ENCODE measurements at regions not wholly inside any gene's neighbourhood (a gene's known extent, or its start where the extent isn't known, plus 50 kb on each side); places are given as distances from the start of the nearest gene placed in this dataset.
"Not testable (repeated sequence)": the region's sequence is repeated elsewhere in the genome, so short reads cannot be mapped to it uniquely, and the experiment has no call there.

DNA sequence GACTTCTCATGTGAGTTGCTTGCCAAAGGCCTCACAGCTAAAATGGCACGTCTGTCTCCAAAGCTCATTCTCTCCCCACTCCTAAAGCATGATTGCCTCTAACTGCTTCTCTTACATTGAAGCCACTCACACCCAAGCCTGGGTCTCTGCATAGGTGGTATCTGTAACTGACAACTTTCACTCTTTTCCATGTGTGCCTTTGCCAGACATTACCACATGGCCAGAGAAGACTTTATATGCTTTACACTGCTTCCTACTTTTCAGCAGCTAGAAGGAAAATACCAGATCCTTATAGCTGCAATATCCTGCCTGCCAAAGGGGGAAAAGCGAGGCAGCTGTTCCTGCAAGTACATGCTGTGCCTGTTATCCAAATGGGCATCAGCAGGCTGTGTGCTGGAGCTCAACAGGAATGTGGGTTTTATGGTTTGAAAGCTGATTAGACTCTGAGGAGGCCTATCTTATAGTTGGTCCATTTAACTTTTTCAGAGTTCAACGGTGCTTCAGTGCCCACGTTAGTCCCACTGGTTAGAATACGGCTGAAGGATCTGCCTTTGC lies 547.1 kb downstream of the RAB38 start:
- DNase-seq: no peak

DNA sequence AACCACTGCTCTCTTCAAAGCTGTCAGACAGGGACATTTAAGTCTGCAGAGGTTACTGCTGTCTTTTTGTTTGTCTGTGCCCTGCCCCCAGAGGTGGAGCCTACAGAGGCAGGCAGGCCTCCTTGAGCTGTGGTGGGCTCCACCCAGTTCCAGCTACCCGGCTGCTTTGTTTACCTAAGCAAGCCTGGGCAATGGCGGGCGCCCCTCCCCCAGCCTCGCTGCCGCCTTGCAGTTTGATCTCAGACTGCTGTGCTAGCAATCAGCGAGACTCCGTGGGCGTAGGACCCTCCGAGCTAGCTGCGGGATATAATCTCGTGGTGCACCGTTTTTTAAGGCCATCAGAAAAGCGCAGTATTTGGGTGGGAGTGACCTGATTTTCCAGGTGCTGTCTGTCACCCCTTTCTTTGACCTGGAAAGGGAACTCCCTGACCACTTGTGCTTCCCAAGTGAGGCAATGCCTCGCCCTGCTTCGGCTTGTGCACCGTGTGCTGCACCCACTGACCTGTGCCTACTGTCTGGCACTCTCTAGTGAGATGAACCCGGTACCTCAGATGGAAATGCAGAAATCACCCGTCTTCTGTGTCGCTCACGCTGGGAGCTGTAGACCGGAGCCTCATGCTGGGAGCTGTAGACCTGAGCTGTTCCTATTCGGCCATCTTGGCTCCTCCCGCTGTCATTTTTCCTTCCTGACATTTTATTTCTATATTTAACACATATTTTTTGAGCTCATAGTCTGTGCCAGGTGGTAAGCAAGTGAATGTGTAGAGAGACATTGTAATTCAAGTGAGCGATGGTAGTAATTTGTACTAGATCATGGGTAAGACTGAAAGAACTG lies 551.5 kb downstream of the RAB38 start:
- not testable (repeated sequence) for DNase-seq

DNA sequence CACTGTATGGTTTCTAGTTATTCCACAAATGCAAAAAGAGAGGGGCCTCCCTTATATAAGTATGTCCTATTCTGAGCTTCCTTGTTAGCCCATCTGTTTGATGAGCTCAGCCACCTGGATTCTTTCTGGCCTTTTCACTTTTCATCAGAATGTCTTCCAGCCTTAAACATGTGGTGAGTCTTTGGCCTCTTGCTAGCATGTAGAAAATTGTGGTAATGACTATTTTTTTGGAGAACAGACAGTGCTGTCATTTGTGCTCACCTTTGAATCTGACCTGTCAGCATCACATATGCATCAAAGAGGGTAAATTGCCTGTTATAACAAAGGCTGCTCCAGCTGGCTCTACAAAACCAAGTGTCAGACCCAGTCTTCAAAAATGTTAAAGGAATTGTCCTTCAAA lies 558.7 kb downstream of the RAB38 start:
- DNase-seq: no peak

DNA sequence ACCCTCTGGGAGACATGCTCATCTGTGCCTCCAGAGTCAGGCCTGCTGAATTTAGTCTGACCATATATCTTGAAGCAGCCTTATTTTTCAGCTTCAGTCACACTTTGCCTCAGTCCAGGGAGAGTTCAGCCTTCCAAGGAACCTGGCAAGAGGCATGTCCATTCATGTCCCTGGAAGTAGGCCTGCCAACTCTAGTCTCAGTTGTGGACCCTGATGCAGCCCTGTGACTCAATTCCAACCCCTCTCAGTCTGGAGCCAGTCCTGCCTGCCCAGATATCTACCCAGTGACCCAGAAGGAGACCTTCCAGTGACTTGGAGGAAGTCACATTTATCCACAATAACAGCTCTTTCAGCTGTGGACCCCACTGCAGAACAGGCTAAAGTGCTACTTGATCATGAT lies 566.6 kb downstream of the TMEM135 start:
- DNase-seq: no peak

DNA sequence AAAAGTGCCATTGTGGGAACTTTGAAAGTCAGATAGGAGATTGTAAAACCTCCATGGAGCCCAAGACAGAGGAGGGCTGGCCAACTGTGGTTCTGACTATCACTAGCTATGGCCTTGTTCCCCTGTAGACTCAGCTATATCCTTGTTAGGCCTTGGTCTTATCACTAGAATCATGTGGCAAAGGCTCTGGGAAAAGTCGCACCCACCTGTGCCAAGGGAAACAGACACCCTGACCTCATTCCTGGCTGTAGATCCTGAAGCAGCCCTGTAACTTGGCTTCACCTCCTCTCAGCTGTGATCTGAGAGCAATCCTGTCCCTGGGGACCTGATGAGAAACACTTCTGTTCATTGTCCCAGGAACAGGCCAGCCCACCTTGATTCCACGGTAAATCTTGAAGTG lies 566.2 kb downstream of the TMEM135 start:
- no peak for DNase-seq

DNA sequence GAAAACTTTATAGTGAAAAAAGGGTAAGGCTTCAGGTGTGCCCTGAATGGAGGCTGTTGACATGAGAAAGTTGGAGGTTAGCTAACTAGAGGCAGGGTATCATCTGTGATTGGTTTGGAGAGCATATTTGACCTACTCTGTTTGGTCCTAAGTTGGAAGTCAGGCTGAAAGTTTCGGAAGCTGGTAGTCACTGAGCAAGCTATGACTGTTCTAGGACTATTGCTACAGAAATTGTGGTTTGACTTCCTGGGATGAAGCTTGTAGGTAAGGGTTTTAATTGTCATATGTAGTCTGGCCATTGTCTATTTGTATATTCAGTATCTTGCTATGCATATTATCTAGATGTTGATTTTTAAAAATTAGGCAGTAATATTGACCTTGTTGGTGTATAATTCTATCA lies 565.0 kb downstream of the TMEM135 start:
- DNase-seq: no peak

DNA sequence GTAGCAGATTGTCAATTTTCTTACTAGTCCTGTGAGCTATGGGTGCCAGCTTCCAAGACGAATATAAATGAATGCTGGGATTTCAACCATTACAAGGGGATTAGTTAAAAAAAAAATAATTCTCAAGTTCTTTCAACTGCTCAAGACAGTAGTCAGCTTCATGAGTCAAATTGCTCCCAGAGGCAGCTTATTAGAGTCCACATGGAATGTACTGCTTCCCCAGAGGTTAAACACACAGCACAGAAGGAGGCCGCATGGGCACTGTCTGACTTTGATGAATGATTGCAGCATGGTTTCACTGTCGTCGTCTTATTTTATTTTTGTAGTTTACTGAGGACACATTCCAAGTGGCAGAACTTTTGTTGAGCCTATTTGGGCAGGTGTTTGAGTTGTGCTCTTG lies 563.2 kb downstream of the TMEM135 start:
- DNase-seq: no peak

DNA sequence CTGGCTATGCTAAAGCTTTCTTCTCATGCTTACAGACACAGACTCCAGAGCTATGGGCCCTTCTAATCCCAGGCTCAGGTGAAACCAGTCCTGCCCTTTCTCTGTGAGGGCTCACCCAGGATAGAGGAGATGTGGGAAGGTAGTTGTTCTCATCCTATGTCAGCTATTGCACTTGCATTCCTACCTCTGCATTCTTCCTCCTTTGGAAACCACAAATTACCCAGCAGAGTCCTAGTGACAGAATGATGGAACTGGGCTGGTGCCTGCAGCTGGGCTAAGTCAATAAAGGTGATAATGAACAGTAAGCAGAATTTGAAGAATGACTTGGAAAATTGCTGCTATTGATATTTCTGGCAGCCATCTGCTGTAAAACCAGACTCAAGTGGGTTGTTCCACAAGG lies 560.0 kb downstream of the TMEM135 start:
- DNase-seq: no peak

DNA sequence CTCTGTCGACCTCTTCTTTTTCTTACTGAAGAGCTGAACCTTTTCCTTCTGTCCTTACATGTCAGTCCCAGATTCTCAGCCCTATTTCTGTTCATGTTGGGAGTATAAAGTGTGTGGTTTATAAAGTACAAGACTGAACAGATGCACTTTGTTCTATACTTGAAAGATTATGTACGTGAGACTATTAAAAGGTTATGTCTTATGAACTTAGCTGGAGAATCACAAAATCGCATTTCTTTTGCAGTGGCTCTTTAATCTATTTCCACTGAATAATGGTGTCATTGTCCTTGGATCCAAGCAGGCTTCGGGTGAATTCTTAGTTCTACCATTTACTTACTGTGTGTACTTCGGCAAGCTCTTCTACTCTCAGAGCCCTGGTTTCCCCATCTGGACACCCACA lies 558.4 kb downstream of the TMEM135 start:
- DNase-seq: no peak

DNA sequence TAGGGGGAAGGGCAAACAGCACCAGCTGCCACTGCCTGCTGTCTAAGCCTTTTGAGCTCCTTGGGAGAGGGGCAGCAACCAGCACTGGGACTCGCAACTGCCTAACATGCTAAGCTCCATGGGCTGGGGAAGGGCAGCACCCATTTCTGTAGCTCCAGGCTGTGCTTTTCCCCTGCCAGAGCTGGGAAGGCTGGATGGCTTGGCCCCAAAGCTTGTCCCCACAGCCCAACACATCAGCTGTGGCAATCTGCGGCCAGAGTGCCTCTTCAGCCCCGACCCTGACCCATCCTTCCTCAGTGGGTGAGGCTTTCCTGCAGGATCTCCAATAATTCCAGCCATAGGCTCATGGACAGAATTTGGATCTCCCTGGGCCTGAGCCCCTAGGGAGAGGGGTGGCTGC lies 551.3 kb downstream of the TMEM135 start:
- DNase-seq: no peak

DNA sequence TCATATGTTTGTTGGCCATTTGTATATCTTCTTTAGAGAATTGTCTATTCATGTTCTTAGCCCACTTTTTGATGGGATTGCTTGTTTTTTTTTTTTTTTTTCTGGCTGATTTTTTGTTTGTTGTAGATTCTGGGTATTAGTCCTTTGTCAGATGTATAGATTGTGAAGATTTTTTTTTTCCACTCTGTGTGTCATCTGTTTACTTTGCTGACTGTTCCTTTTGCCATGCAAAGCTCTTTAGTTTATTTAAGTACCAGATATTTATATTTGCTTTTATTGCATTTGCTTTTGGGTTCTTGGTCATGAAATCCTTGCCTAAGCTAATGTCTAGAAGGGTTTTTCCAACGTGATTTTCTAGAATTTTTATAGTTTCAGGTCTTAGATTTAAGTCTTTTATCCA lies 547.9 kb downstream of the TMEM135 start:
- not testable (repeated sequence) for DNase-seq

DNA sequence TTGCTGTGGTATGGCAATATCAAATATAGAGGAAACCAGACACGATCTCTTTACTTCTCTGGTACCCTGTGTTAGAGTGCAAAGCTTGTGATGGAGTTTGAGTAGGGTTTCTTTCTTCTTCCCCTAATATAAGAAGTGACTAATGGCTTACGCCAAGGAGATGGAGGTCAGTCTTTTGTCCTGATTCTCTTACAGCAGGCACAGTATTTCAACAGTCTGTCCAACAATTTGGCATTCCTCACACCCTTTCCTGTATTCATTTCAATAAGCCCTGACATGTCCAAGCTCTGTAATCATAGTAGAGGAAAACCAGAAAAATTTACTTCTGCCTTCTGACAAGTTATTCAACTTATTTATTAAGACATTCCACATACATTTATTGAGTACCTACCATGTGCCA lies 546.2 kb downstream of the TMEM135 start:
- no peak for DNase-seq

DNA sequence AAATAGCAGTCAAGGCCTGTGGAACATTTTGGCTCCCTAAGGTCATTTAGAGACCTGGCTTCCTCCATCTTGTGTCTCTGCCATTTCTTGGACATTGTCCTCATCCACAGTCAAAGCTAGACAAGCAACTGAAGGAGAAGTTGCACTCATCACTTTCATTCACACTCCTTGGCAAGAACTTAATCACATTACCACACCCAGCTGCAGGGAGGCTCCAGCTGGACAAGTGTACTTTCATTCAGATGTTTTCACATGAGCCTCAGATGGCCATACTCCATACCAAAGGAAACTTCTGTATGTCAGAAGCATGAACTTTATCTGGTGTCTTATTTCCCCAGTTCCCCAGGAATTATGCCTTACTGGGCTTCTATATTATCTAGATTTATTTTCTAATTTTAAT lies 537.4 kb downstream of the TMEM135 start:
- no peak for DNase-seq

DNA sequence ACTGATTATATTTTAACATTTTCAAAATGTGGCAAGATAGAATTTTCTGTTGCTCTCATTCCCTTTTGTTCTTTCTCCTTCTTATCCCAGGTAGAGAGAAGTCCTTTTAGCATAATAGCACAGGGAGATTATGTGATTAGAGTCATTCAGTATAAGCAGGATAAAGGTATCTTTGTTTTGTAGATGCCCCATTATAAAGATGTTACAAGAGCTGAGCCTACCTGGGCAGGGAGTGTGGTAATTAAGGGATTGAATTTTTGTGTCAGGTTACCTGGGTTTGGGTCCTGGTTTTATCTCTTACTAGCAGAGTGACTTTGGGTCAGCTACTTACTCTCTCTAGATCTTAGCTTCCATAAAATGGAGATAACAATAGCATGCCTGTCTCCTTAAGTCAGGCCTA lies 536.5 kb downstream of the TMEM135 start:
- DNase-seq: no peak

DNA sequence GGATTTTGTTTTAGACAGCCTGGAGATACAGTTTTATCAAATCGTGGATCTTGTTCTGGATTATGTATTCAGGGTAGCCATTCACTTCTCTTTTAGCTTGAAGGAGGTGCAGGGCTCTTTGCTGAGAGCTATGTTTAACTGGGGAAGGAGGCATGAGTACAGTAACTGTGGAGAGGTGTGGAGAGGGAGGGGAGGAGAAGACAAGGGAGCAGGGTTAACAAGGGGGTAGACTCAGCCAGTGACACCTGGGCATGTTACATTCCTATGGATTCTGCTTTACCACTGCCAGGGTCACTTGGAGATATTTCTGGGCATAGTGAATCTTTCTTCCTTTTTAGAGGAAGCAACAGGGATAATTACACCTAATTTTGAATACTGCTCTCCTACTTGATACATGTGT lies 536.0 kb downstream of the TMEM135 start:
- no peak for DNase-seq

DNA sequence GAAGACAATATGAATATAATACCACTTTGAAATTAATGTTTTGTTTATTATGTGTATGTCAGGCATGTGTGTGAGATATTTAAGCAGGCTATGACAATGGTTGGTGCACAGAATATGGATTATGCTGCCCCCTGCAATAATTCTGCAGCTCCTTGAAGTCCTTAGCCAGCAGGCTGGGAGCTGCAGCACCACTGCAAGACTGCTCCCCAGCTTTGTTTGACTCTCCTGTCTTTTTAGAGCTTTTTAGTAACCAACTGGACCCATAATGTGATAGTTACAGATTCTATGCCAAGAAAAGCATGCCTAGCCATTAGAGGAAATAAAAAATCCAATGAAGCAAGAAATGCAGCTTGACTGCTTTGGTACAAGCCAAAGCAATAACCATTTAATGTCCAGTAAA lies 535.1 kb downstream of the TMEM135 start:
- DNase-seq: no peak

DNA sequence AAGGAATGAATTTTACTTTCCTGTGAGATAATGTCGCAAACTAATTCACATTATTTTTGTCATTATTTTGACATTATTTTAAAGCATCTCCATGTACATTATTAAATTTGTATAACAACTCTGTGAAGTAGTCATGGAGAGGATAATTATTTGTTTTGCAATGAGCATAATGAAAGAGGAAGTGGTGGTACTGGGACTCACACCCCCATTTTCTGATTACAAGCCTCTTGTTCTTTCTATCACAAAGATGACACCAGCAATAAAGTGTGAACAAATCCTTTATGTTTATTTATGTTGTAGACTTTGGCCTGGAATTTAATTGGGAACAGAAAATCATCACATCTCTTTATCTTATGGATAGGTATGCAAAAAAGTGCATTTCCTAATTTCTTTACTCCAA lies 522.6 kb downstream of the TMEM135 start:
- DNase-seq: no peak

DNA sequence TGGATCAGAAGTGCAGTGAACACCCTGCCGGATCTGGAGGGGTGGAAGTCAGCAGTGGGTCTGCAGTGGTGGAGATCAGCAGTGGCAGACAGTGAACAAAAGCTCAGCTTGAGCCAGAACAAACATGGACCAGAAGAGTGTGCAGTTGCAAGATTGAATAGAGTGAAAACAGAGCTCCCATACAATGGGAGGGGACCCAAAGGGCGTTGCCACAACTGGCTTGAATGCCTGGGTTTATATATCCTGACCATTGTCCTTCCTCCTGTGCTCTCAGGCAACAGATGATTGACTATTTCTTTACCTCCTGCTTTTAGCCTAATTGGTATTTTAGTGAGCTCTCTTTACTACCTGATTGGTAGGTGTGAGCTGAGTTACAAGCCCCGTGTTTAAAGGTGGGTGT lies 522.1 kb downstream of the TMEM135 start:
- DNase-seq: not testable (repeated sequence)

DNA sequence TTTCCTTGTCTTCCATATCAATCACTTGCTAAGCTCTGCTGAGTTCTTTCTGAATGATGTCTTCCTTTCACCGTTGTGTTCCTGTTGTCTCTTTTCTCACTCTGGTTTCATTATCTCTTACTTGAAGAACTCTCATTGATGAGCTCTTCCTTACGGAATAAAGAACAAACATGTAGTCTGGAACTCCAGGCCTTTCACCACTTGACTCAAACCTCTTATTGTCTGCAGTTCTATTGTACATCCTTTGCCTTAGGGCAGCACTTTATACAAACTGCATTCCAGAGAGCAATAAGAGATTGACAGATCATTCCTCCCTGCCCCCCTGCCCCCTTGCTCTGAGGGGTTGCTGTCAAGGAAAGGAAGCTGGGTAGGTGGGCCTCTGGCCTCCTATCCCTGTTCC lies 517.4 kb downstream of the TMEM135 start:
- no peak for DNase-seq

DNA sequence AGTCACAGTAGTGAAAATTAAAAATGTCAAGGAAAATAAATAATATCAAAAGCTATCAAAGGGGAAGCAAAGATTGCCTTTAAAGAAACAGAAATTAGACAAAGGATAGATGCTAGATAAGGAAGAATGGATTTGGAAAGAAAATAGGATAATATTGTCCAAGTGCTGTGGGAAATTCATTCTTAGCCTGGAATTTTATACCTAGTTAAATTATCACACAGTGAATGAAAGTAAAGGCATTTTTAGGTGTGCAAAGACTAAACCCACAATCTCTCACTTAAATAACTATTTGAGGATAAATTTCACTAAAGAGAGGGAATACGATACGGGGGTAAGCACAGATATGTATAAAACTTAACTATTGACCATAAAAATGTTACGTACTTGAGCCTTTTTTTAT lies 511.1 kb downstream of the TMEM135 start:
- DNase-seq: no peak

DNA sequence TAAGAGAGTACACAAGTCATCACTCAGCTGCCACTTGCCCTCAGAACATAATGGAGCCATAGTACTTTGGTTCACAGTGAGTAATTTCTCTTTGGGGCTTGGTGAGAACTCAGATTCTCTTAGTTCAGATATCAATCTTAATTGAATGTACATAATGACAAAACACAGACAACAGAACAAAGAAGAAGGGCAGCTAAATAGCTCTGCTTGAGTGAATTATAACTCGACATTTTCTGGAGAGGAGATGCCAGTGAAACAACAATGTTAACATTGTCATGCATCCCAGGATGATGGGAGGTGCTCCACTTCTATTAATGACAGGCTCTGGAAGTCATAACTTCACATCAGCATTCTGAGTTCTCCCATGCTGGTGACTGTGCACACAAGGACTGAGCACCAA lies 508.1 kb downstream of the TMEM135 start:
- DNase-seq: no peak

DNA sequence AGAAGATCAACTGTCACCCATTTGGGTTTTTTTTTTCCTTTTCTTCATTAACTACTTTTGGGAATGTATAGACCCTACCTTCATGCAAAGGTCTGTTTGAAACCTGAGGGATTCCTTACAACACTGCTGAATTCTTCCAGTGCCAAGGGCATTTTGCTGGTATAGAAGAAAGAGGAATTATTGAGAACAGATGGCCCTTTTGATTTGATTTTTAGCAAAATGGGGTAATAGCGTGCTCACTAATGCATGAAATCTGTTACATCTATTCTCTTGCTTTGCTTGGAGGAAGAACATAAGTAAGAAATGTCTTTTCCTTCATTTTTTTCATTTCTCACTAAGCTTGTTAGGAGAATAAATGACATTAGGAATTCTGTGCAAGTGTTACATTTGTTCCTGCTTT lies 501.9 kb downstream of the TMEM135 start:
- no peak for DNase-seq

DNA sequence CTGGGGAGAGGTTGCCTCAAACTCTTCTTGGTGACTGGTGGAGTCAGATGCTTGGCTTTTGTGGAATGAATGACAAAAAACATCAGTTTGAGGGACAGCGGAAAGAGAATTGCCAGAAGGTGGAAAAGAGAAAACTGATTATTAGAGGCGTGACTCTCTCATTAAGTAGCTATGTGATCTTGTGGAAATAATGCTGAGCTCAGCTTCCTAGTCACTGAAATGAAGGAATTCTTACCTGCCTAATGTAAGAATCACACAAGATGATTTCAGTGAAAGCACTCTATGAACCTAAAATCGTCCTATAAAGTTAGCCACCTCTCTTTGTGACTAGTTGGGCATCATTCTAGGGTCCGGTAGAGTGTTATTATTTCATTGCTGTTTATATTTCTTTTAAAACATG lies 498.8 kb downstream of the TMEM135 start:
- DNase-seq: no peak

DNA sequence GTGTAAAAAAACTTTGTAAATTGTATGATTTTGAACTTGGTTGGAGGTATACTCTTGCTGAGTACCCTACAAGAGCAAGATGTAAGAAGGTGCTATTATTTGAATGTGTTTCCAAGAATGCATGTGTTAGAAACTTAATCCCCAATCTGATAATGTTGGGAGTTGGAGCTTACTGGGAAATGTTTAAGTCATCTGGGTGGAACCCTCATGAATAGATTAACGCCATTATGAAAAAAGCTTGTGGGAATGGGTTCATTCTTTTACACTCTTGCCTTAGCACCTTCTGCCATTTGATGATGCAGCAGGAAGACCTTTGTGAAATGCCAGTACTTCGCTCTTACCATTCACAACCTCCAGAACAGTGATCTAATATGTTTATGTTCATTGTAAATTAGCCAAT lies 498.3 kb downstream of the TMEM135 start:
- DNase-seq: no peak

DNA sequence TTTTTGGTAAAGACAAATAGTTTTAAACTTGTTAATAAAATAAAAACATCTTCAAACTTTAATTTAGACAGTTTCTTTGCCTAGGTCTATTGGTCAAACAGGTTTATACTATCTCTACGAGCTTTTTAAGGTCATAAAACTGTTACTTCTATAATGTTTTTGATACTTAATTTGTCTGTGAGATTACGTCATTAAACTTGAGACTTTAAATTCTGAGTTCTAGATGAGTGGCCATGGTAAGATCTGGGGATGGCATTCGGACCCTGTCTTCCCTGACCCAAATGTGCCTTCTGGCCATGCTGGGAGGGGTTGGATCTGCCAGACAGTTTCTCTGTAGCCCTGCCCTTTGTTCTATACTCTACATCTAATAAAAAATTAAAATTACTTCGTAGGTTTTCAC lies 497.8 kb downstream of the TMEM135 start:
- no peak for DNase-seq
